IMR-90 (cell line): ENCODE measurements at regions not wholly inside any gene's neighbourhood (a gene's known extent, or its start where the extent isn't known, plus 50 kb on each side); places are given as distances from the start of the nearest gene placed in this dataset.

Source experiments
- ATAC-seq: fragments of 200-7000 bp; cut with Tn5 transposase; 2 replicates; pipeline ENCODE4 v1.9.1; 2020; ENCODE audit warnings: low read depth, mild to moderate bottlenecking, moderate library complexity
- BruUV-seq: library from RNA; stranded (reverse); fragments of 400-500 nt; replicated peaks from 2 replicates; lab custom pipeline; 2021; lab: Mats Ljungman, UMichigan
- CTCF ChIA-PET: fragments of 300-600 bp; formaldehyde crosslinking; extraction: SDS; loops from one replicate; lab custom pipeline; 2021; ENCODE audit warnings: antibody characterized with exemption; lab: Yijun Ruan, JAX
- POLR2A ChIA-PET: fragments of 300-600 bp; sonication (Branson Sonifier 250); formaldehyde crosslinking; loops from one replicate; lab custom pipeline; 2022; ENCODE audit warnings: antibody characterized with exemption; ENCODE audit not compliant: unreplicated experiment; lab: Charles Lee
- DNase-seq: peaks from one replicate; pipeline ENCODE4 v3.0.0; 2013
- H2AFZ ChIP-seq: replicated peaks from 2 replicates; pipeline ENCODE3; 2013; ENCODE audit warnings: low read length, mild to moderate bottlenecking; ENCODE audit not compliant: poor library complexity
- H2AK5ac ChIP-seq: 2 replicates; pipeline ENCODE4 v1.6.1; 2013; ENCODE audit warnings: low read depth, low read length, inconsistent platforms
- H2AK9ac ChIP-seq: replicated peaks from 2 replicates; pipeline ENCODE3; 2013; ENCODE audit warnings: mild to moderate bottlenecking, low read depth, low read length, moderate library complexity; ENCODE audit not compliant: poor library complexity
- H2BK120ac ChIP-seq: 2 replicates; pipeline ENCODE4 v1.6.1; 2013; ENCODE audit warnings: low read depth, low read length, inconsistent platforms
- H2BK15ac ChIP-seq: 3 replicates; pipeline ENCODE4 v1.6.1; 2013; ENCODE audit warnings: low read depth, low read length, inconsistent platforms
- H2BK20ac ChIP-seq: 2 replicates; pipeline ENCODE4 v1.6.1; 2013; ENCODE audit warnings: low read depth, mild to moderate bottlenecking, inconsistent platforms, low read length, moderate library complexity
- H2BK5ac ChIP-seq: 2 replicates; pipeline ENCODE4 v1.6.1; 2013; ENCODE audit warnings: mild to moderate bottlenecking, low read depth, low read length, inconsistent platforms; ENCODE audit not compliant: poor library complexity, severe bottlenecking
- H3K14ac ChIP-seq: replicated peaks from 2 replicates; pipeline ENCODE4 v1.6.1; 2013; ENCODE audit warnings: low read depth, low read length, inconsistent platforms
- H3K18ac ChIP-seq: 2 replicates; pipeline ENCODE4 v1.6.1; 2013; ENCODE audit warnings: low read depth, low read length, control low read depth
- H3K23ac ChIP-seq: 2 replicates; pipeline ENCODE4 v1.6.1; 2013; ENCODE audit warnings: low read depth, low read length, inconsistent platforms
- H3K27ac ChIP-seq: 2 replicates; pipeline ENCODE4 v1.5.1; 2013; ENCODE audit warnings: mild to moderate bottlenecking, control low read depth, low read length; ENCODE audit not compliant: insufficient read depth
- H3K27me3 ChIP-seq: 2 replicates; pipeline ENCODE4 v1.6.1; 2013; ENCODE audit warnings: low read length; ENCODE audit not compliant: control insufficient read depth, insufficient read depth
- H3K36me3 ChIP-seq: 2 replicates; pipeline ENCODE4 v1.6.1; 2013; ENCODE audit warnings: low read length, mixed read lengths; ENCODE audit not compliant: control insufficient read depth, insufficient read depth
- H3K4ac ChIP-seq: 2 replicates; pipeline ENCODE4 v1.6.1; 2013; ENCODE audit warnings: low read depth, low read length, inconsistent platforms
- H3K4me1 ChIP-seq: 2 replicates; pipeline ENCODE4 v1.6.1; 2013; ENCODE audit warnings: low read length, mixed read lengths; ENCODE audit not compliant: control insufficient read depth, insufficient read depth
- H3K4me2 ChIP-seq: 2 replicates; pipeline ENCODE4 v1.6.1; 2013; ENCODE audit warnings: low read depth, mild to moderate bottlenecking, control low read depth, low read length, moderate library complexity
- H3K4me3 ChIP-seq: 2 replicates; pipeline ENCODE4 v1.5.1; 2013; ENCODE audit warnings: low read depth, mild to moderate bottlenecking, control low read depth, low read length, moderate library complexity; ENCODE audit not compliant: insufficient read depth
- H3K56ac ChIP-seq: 2 replicates; pipeline ENCODE4 v1.6.1; 2013; ENCODE audit warnings: low read length, inconsistent platforms; ENCODE audit not compliant: insufficient read depth; ENCODE audit errors: extremely low read depth
- H3K79me1 ChIP-seq, 2 experiments: 2 replicates each; pipeline ENCODE4 v1.6.1; 2013; ENCODE audit warnings: low read length in 2 of 2, inconsistent platforms in 1 of 2, low read depth in 1 of 2
- H3K9ac ChIP-seq: 2 replicates; pipeline ENCODE4 v1.6.1; 2013; ENCODE audit warnings: low read depth, low read length, control low read depth
- H3K9me1 ChIP-seq: 2 replicates; pipeline ENCODE4 v1.6.1; 2013; ENCODE audit warnings: low read length, inconsistent platforms; ENCODE audit not compliant: insufficient read depth
- H3K9me3 ChIP-seq: 2 replicates; pipeline ENCODE4 v1.6.1; 2013; ENCODE audit warnings: low read length; ENCODE audit not compliant: control insufficient read depth, insufficient read depth
- H4K20me1 ChIP-seq: 2 replicates; pipeline ENCODE4 v1.6.1; 2013; ENCODE audit warnings: low read length, inconsistent platforms; ENCODE audit not compliant: insufficient read depth
- H4K5ac ChIP-seq: 2 replicates; pipeline ENCODE4 v1.6.1; 2013; ENCODE audit warnings: mild to moderate bottlenecking, low read depth, low read length, control low read depth
- H4K8ac ChIP-seq, 2 experiments: 2 replicates each; pipeline ENCODE4 v1.6.1; 2013; ENCODE audit warnings: low read depth in 2 of 2, low read length in 2 of 2, control low read depth in 1 of 2, inconsistent platforms in 1 of 2
- H4K91ac ChIP-seq: 2 replicates; pipeline ENCODE4 v1.6.1; 2013; ENCODE audit warnings: low read depth, low read length, inconsistent platforms; ENCODE audit not compliant: insufficient read depth
- CEBPB ChIP-seq: IDR thresholded peaks from 2 replicates; pipeline ENCODE4 v1.6.1; 2012; ENCODE audit warnings: low read depth, low read length, improper control_type of control experiment
- MAFK ChIP-seq: IDR thresholded peaks from 2 replicates; pipeline ENCODE4 v1.6.1; 2012; ENCODE audit warnings: low read depth, low read length, improper control_type of control experiment
- dilution Hi-C: fragments of 300-500 bp; cut with HindIII; formaldehyde crosslinking; loops from one replicate; pipeline ENCODE4 v1.14.3; 2018; ENCODE audit warnings: low sequenced_read_pairs; ENCODE audit not compliant: unreplicated experiment
- in situ Hi-C: fragments of 300-500 bp; cut with MboI; formaldehyde crosslinking; loops from 3 replicates; pipeline ENCODE4 v1.14.3; 2019; ENCODE audit warnings: low sequenced_read_pairs, inconsistent platforms, mixed read lengths
- intact Hi-C: fragments of 100-400 bp; cut with micrococcal nuclease; formaldehyde crosslinking; loops from 2 replicates; pipeline ENCODE4 v1.10.0; 2022

DNA sequence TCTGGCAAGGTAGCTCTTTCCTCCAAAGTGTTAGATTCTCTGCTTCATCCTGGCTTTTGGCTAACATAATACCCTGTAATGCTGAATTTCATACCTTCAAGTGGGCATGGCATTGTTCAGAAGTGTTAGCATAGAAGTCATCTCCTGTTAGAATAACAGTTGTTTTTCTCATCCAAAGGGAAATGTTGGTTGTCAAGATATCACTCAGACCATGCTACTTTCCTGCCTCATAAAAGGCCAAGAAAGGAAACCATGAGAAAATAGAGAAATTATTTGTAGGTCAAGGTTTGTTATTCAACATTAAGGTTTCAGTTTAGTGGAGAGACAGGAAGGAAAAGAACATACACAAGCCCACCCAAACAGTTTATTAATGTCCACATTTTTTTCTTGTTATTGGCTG is 472.5 kb downstream of the ARHGEF28 start:
- no peak overlapping the region for H2AK9ac ChIP-seq
- H2AFZ ChIP-seq = no peak overlapping the region
- no peaks in the 10 kb centered on the region for H3K36me3 ChIP-seq
- H3K4me1 ChIP-seq = no peaks in the 10 kb centered on the region
- peaks cover 2% of the 10 kb centered on the region; the same call in 1 of the 2 replicates for H3K9me1 ChIP-seq
- no peak overlapping the region for H3K18ac ChIP-seq
- no peak overlapping the region for H2AK5ac ChIP-seq
- in situ Hi-C loops (no loop called here), dilution Hi-C loops (no loop called here), intact Hi-C loops (no loop called here)
- H3K23ac ChIP-seq = no peak overlapping the region
- no peak for ATAC-seq
- H4K8ac ChIP-seq = no peak overlapping the region
- no peak overlapping the region for H3K4me3 ChIP-seq
- H3K14ac ChIP-seq = no peak overlapping the region
- no peak overlapping the region for H2BK20ac ChIP-seq
- POLR2A ChIA-PET = no interaction called here
- peaks cover 4% of the 10 kb centered on the region for H3K9me3 ChIP-seq
- H3K27ac ChIP-seq = no peak overlapping the region
- H2BK15ac ChIP-seq = no peak overlapping the region
- CTCF ChIA-PET = no interaction called here
- H3K4ac ChIP-seq = no peak overlapping the region
- H3K27me3 ChIP-seq = peaks cover 1% of the 10 kb centered on the region; the same call in 1 of the 2 replicates
- H4K91ac ChIP-seq = no peak overlapping the region
- BruUV-seq = no TSS peak
- DNase-seq = no peak
- no peak overlapping the region for H3K4me2 ChIP-seq
- TF ChIP-seq MAFK = no peak
- no peak for TF ChIP-seq CEBPB
- H2BK120ac ChIP-seq = no peak overlapping the region
- no peak overlapping the region for H2BK5ac ChIP-seq
- no peaks in the 10 kb centered on the region for H3K79me1 ChIP-seq
- H3K9ac ChIP-seq = no peak overlapping the region
- H4K5ac ChIP-seq = no peak overlapping the region
- H4K20me1 ChIP-seq = no peaks in the 10 kb centered on the region
- no peak overlapping the region for H3K56ac ChIP-seq
